Pancreas (tissue), 10 donors: ENCODE measurements at regions not wholly inside any gene's neighbourhood (a gene's known extent, or its start where the extent isn't known, plus 50 kb on each side); places are given as distances from the start of the nearest gene placed in this dataset.
"Not testable (repeated sequence)": the region's sequence is repeated elsewhere in the genome, so short reads cannot be mapped to it uniquely, and the experiment has no call there.

ENCODE experiments used
- ATAC-seq, 4 donors: fragments of 200-7000 bp; cut with Tn5 transposase; one replicate each; pipeline versions ENCODE4 v1.8.0 to v1.9.1; 2020; ENCODE audit warnings: mild to moderate bottlenecking in 4 of 4, moderate library complexity in 4 of 4
- DNase-seq, 6 donors: peaks; one replicate each; pipeline ENCODE4 v3.0.0-alpha.2; 2020
- FAIRE-seq: peaks from 2 replicates; lab custom pipeline; 2012; peaks lifted over from hg19 to GRCh38; lab: Jason Lieb, UNC
- H3K27ac ChIP-seq, 4 donors: fragments of 200-600 bp; sonication (generic); 1 replicate in 3 of 4; 2 replicates in 1 of 4; pipeline versions ENCODE4 v1.5.0 to v1.8.0; 2020
- H3K27me3 ChIP-seq, 4 donors: fragments of 200-600 bp; one replicate each; pipeline ENCODE4 v1.8.0; 2021
- H3K36me3 ChIP-seq, 3 donors: fragments of 200-600 bp; sonication (generic) in 1 of 3; one replicate each; pipeline versions ENCODE4 v1.5.0 to v1.8.0; 2020 to 2021
- H3K4me1 ChIP-seq, 3 donors: fragments of 200-600 bp; one replicate each; pipeline ENCODE4 v1.8.0; 2021
- H3K4me3 ChIP-seq, 4 donors: fragments of 200-600 bp; sonication (generic) in 2 of 4; one replicate each; pipeline versions ENCODE4 v1.5.0 to v1.8.0; 2020 to 2021
- H3K9me3 ChIP-seq, 4 donors: fragments of 200-600 bp; one replicate each; pipeline ENCODE4 v1.8.0; 2021
- CTCF ChIP-seq, 4 donors: fragments of 200-600 bp; sonication (generic) in 3 of 4; IDR thresholded peaks; one replicate each; pipeline versions ENCODE4 v1.5.0 to v1.8.0; 2021; ENCODE audit warnings: antibody characterized with exemption in 4 of 4
- WGBS, 2 donors: extraction: QIAGEN DNeasy Blood & Tissue Kit; methylation state at CpG; one replicate each; pipeline ENCODE4 v1.1.7; 2013; 5-methylcytosine and 5-hydroxymethylcytosine counted together
- intact Hi-C, 3 donors: fragments of 100-400 bp; cut with DNase I; formaldehyde crosslinking; loops; one replicate each; pipeline versions ENCODE4 v1.11.1 to v1.14.2; 2022
- donor health status: healthy with polysubstance abuse.
- donor health status: DM: no; HTN: no; CAD: no; lungs with moderate emphysema.
- donor health status: DM: no; HTN: no; CAD: no.
- donor health status: control.
- donor health status: control.
- donor health status: Bipolar disorder and iron deficiency.
- donor health status: DM: yes; HTN: yes; CAD: no.
- donor health status: DM: no; HTN: no; CAD: no.
- donor health status: DM: no; HTN: no; CAD: no.
- donor health status: DM: yes; HTN: yes; CAD: no.

- intact Hi-C loops, result no loop called here
- no peak for FAIRE-seq
- ATAC-seq, result no peak
Observed at GRCh38 chr2:118752762-118753429, 94.6 kb downstream of the EN1 start.

DNA sequence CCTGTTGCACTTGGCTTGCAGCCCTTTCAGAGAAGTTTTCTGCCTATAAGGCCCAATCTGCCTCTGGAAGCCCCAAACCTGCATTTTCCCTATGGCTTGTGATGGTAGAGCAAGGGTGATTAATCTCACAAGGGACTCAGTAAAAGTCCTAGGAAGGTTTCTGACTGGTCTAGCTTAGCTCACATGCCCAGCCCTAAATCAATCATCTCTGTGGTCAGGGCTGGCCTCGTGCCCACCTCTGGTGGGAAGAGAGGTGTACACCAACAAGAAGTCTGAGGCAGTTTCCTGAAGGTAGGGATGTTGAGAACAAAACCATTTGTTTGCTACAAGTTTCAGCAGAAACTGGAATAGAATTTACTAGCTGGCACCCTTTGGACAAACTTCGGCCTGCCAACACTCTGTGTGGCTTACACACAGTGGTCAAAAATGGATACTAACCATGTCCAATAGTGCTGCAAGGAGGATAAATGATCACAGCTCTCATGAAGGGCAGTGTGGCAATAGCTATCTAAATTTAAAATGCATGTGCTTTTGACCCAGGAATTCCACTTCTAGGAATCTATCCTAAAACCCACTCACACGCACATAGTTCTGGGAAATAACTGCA is 96.4 kb downstream of the EN1 start:
- no peaks in the 10 kb centered on the region for H3K36me3 ChIP-seq
- H3K4me3 ChIP-seq, result no peak overlapping the region
- FAIRE-seq (no peak), DNase-seq (peak in 2 of 6 donors; percentile 23 to 31), ATAC-seq (peak in 3 of 4 donors; percentile 48 to 66 (median 63))
- no peaks in the 10 kb centered on the region for H3K27me3 ChIP-seq
- no peaks in the 10 kb centered on the region for H3K9me3 ChIP-seq
- WGBS, 2 donors, result 62 to 63% methylated on average over 3 of the region's 3 CpGs
- H3K4me1 ChIP-seq, result peaks cover 0 to 3% (median 0%) of the 10 kb centered on the region in 3 donors
- intact Hi-C loops, result no loop called here
- TF ChIP-seq CTCF (IDR thresholded peaks at IDR 0.05), result no peak
- no peak overlapping the region for H3K27ac ChIP-seq

More at GRCh38 chr2:118752762-118753429, 94.6 kb downstream of the EN1 start:
- H3K27me3 ChIP-seq, result no peaks in the 10 kb centered on the region
- no peaks in the 10 kb centered on the region for H3K9me3 ChIP-seq
- no peaks in the 10 kb centered on the region for H3K36me3 ChIP-seq
- no peak overlapping the region for H3K27ac ChIP-seq
- no peak overlapping the region for H3K4me3 ChIP-seq
- TF ChIP-seq CTCF (IDR thresholded peaks at IDR 0.05), result no peak
- no peak for DNase-seq
- WGBS, 2 donors, result 85 to 86% methylated on average over 16 of the region's 16 CpGs
- H3K4me1 ChIP-seq, result peaks cover 0 to 3% (median 0%) of the 10 kb centered on the region in 3 donors

DNA sequence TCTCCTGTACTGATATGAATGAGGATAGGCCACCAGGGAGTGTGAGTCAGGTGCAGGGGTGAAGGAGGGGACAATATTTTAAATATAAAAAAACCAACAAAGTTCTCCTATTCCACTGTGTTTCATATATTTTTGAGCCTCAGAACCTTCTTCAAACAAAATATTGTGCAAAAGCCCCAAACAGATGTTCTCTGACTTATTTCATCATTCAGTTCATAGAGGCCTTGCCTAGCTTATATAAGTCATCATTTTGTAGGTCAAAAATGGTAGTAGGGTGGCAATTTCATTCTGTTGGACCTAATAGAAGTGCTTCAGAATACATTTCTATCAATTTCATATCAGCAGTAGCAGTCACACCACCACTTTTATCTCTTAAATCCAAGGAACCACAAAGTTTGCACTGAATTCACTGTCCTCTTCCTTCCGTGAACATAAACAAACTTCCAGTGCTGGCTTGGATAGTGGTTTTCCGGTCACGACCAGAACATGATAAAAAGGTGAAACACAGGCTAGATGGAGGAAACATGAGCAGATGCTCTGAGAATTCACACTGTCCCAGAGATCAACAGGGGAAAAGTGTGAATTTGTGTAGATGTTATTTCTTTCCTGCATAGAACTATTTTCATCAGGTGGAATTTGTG is 99.1 kb downstream of the EN1 start:
- DNase-seq (no peak), ATAC-seq (no peak), FAIRE-seq (no peak)
- intact Hi-C loops, result no loop called here
- no peaks in the 10 kb centered on the region for H3K27me3 ChIP-seq
- no peaks in the 10 kb centered on the region for H3K4me1 ChIP-seq
- 81 to 86% methylated on average over 3 of the region's 3 CpGs for WGBS, 2 donors
- H3K9me3 ChIP-seq, result no peaks in the 10 kb centered on the region
- H3K27ac ChIP-seq, result no peak overlapping the region
- no peak overlapping the region for H3K4me3 ChIP-seq
- no peak for TF ChIP-seq CTCF (IDR thresholded peaks at IDR 0.05)
- no peaks in the 10 kb centered on the region for H3K36me3 ChIP-seq

DNA sequence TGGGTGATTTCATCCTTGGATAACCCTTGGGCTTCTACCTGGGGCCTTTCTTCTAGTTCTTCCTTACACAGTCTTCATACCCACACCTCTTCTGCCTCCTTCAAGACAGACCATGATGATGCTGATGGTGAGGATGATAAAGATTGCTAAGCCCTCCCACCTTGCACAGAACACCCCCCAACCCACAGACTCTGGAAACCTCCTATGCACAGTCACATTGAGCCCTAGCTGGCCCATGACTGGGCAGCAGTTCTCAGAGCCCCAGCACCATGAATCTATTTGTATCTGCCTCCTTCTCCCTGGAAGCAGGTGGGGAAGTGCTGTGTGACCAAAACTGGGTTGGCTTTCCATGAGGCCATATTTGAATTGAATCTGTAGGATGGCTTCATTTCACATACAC is 99.8 kb downstream of the EN1 start:
- ATAC-seq (no peak), DNase-seq (no peak), FAIRE-seq (no peak)
- Histone ChIP-seq H3K4me3 (no peak overlapping the region), H3K36me3 (no peaks in the 10 kb centered on the region), H3K27ac (no peak overlapping the region), H3K4me1 (no peaks in the 10 kb centered on the region), H3K9me3 (no peaks in the 10 kb centered on the region), H3K27me3 (no peaks in the 10 kb centered on the region)
- intact Hi-C loops, result no loop called here
- no peak for TF ChIP-seq CTCF (IDR thresholded peaks at IDR 0.05)

DNA sequence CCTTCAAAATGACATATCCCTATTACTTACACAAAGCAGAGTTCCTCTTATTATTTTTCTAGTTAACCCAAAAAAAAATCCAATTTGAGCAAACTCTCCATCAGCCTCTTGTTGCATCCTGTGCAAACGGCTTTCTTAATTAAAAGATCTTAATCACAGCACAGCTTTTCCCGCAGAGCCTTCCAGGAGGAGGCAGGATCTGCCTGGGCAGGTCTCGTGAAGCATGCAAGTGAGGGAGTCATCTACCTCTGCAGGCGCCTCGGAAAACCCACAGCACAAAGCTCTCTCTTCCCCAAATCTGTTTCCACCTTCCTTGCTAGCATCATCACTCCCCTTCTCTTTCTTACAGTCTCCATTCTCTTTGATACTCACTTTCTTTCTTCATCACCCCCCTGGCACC is 100.4 kb downstream of the EN1 start:
- no peak overlapping the region for H3K27ac ChIP-seq
- no peak for TF ChIP-seq CTCF (IDR thresholded peaks at IDR 0.05)
- no peaks in the 10 kb centered on the region for H3K9me3 ChIP-seq
- no peaks in the 10 kb centered on the region for H3K36me3 ChIP-seq
- DNase-seq, result no peak
- intact Hi-C loops, result no loop called here
- H3K4me1 ChIP-seq, result no peaks in the 10 kb centered on the region
- 78 to 80% methylated on average over 5 of the region's 5 CpGs for WGBS, 2 donors
- no peak for FAIRE-seq
- H3K27me3 ChIP-seq, result no peaks in the 10 kb centered on the region
- ATAC-seq, result no peak
- H3K4me3 ChIP-seq, result no peak overlapping the region

DNA sequence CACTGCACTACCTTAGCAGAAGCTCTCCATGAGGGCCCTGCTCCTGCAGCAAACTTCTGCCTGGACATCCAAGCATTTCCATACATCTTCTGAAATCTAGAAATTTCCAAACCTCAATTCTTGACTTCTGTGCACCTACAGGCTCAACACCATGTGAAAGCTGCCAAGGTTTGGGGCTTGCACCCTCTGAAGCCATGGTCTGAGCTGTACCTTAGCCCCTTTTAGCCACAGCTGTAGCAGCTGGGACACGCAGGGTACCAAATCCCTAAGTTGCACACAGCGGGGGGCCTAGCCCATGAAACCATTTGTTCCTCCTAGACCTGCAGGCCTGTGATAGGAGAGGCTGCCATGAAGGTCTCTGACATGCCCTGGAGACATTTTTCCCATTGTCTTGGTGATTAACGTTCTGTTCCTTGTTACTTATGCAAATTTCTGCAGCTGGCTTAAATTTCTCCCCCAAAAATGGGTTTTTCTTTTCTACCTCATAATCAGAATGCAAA is 102.7 kb downstream of the EN1 start:
- H3K4me3 ChIP-seq, intact Hi-C loops, H3K27ac ChIP-seq, ATAC-seq, DNase-seq, H3K36me3 ChIP-seq, H3K4me1 ChIP-seq, H3K27me3 ChIP-seq, FAIRE-seq, H3K9me3 ChIP-seq: not testable (repeated sequence)
- 74 to 84% methylated on average over 3 of the region's 3 CpGs for WGBS, 2 donors
